Fibroblast of lung (primary cell): ENCODE measurements at regions not wholly inside any gene's neighbourhood (a gene's known extent, or its start where the extent isn't known, plus 50 kb on each side); places are given as distances from the start of the nearest gene placed in this dataset.

Source experiments
- DNase-seq, 2 donors: peaks; one replicate each; pipeline versions ENCODE4 v3.0.0 to v3.0.0-alpha.2; 2010; ENCODE audit warnings: low read depth in 2 of 2
- H2AFZ ChIP-seq: 2 replicates; pipeline ENCODE4 v1.5.1; 2012; ENCODE audit warnings: low read length, control low read depth, inconsistent platforms
- H3K27ac ChIP-seq: 2 replicates; pipeline ENCODE4 v1.5.1; 2011; ENCODE audit warnings: low read length, control low read depth; ENCODE audit not compliant: insufficient read depth
- H3K27me3 ChIP-seq: 2 replicates; pipeline ENCODE4 v1.5.1; 2011; ENCODE audit warnings: mild to moderate bottlenecking, low read length; ENCODE audit not compliant: control insufficient read depth, insufficient read depth
- H3K36me3 ChIP-seq: 2 replicates; pipeline ENCODE4 v1.5.1; 2011; ENCODE audit warnings: low read length; ENCODE audit not compliant: control insufficient read depth, insufficient read depth
- H3K4me1 ChIP-seq: 2 replicates; pipeline ENCODE4 v1.5.1; 2011; ENCODE audit warnings: low read length; ENCODE audit not compliant: control insufficient read depth, insufficient read depth; ENCODE audit errors: extremely low read depth
- H3K4me2 ChIP-seq: 2 replicates; pipeline ENCODE4 v1.5.1; 2011; ENCODE audit warnings: low read length, control low read depth; ENCODE audit not compliant: insufficient read depth; ENCODE audit errors: extremely low read depth
- H3K4me3 ChIP-seq, 4 experiments: fragments of 200-600 bp in 1 of 4; sonication (generic) in 1 of 4; replicated peaks in 1 of 4; 2 replicates each; pipeline ENCODE4 v1.5.1; 2011 to 2016; ENCODE audit warnings: low read length in 4 of 4, low read depth in 3 of 4, mild to moderate bottlenecking in 3 of 4, control low read depth in 2 of 4, inconsistent platforms in 1 of 4, mixed read lengths in 1 of 4; ENCODE audit not compliant: insufficient read depth in 1 of 4; ENCODE audit errors: control extremely low read depth in 1 of 4
- H3K79me2 ChIP-seq: 2 replicates; pipeline ENCODE4 v1.5.1; 2012; ENCODE audit warnings: mild to moderate bottlenecking, low read length, inconsistent platforms; ENCODE audit not compliant: control insufficient read depth, insufficient read depth
- H3K9ac ChIP-seq: 2 replicates; pipeline ENCODE4 v1.5.1; 2011; ENCODE audit warnings: mild to moderate bottlenecking, low read length, control low read depth; ENCODE audit not compliant: insufficient read depth
- H3K9me3 ChIP-seq: 2 replicates; pipeline ENCODE4 v1.5.1; 2012; ENCODE audit warnings: low read depth, low read length; ENCODE audit not compliant: control insufficient read depth, insufficient read depth
- H4K20me1 ChIP-seq: 2 replicates; pipeline ENCODE4 v1.5.1; 2011; ENCODE audit warnings: low read length; ENCODE audit not compliant: control insufficient read depth, insufficient read depth; ENCODE audit errors: extremely low read depth
- EZH2 ChIP-seq: IDR thresholded peaks from 2 replicates; pipeline ENCODE4 v1.5.1; 2012; ENCODE audit warnings: low read length, control low read depth, mild to moderate bottlenecking; ENCODE audit errors: missing control alignments
- TF ChIP-seq, protein P1 (sequence below), 2 donors: IDR thresholded peaks in 1 of 2; conservative IDR thresholded peaks in 1 of 2; 1 replicate in 1 of 2; 2 replicates in 1 of 2; pipeline ENCODE4 v1.5.1; 2011 to 2012; ENCODE audit warnings: low read length in 2 of 2, control low read depth in 1 of 2, inconsistent platforms in 1 of 2, low read depth in 1 of 2, mild to moderate bottlenecking in 1 of 2

DNA sequence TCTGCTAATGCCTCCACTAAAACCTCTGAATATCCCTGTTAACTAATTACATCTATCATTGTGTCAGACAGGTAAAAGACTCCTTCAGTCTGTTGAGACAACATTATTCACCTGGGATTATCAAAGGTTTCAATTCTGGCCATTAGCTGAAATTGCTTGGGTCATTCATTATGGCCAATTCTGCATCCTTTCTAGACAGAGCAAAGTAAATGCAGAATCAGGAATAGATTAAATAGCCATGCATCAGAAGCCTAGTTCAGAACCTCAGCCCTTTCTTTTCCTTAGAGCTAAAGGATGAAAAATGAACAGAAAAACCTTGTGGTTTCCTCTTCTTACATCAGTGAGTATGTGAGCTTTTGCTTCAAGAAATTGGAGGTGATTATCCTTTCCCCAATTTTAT lies 665.4 kb upstream of the CAMK1G start:
- no peaks in the 10 kb centered on the region for H3K36me3 ChIP-seq
- no peak for DNase-seq
- TF ChIP-seq, protein P1, sequence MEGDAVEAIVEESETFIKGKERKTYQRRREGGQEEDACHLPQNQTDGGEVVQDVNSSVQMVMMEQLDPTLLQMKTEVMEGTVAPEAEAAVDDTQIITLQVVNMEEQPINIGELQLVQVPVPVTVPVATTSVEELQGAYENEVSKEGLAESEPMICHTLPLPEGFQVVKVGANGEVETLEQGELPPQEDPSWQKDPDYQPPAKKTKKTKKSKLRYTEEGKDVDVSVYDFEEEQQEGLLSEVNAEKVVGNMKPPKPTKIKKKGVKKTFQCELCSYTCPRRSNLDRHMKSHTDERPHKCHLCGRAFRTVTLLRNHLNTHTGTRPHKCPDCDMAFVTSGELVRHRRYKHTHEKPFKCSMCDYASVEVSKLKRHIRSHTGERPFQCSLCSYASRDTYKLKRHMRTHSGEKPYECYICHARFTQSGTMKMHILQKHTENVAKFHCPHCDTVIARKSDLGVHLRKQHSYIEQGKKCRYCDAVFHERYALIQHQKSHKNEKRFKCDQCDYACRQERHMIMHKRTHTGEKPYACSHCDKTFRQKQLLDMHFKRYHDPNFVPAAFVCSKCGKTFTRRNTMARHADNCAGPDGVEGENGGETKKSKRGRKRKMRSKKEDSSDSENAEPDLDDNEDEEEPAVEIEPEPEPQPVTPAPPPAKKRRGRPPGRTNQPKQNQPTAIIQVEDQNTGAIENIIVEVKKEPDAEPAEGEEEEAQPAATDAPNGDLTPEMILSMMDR (conservative IDR thresholded peaks at IDR 0.05 in 1 of 2, IDR thresholded peaks at IDR 0.05 in 1 of 2; ENCODE audit: low read depth in 1 of 2, low read length in 2 of 2): no peak
- no peak for TF ChIP-seq EZH2

DNA sequence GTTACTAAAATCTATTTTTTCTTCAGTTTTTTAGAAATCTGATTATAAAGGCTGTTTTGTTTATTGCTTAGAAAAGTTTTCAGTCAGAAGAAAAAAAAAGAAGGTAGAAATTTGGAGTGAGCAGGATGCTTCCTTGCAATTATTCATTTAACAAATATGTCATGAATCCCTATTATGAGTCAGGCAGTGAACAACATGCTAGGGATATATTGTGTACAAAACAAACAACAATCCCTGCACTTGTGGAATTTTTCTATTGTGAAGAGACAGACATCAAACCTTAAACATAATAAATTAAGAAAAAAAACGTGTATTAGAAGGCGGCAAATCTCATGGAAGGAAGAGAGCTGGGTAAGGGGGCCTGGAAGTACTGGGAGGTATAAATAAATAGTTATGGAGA lies 664.1 kb upstream of the CAMK1G start:
- DNase-seq: peak in 1 of 2 donors; percentile 32
- no peak overlapping the region for H3K9ac ChIP-seq
- H3K4me2 ChIP-seq: no peak overlapping the region
- TF ChIP-seq EZH2: no peak
- TF ChIP-seq, protein P1 (conservative IDR thresholded peaks at IDR 0.05 in 1 of 2, IDR thresholded peaks at IDR 0.05 in 1 of 2; ENCODE audit: low read depth in 1 of 2, low read length in 2 of 2): no peak
- H3K79me2 ChIP-seq: no peaks in the 10 kb centered on the region
- no peaks in the 10 kb centered on the region for H3K36me3 ChIP-seq
- no peak overlapping the region for H3K4me3 ChIP-seq
- H4K20me1 ChIP-seq: no peaks in the 10 kb centered on the region
- no peaks in the 10 kb centered on the region for H3K27me3 ChIP-seq
- no peaks in the 10 kb centered on the region for H3K9me3 ChIP-seq
- H2AFZ ChIP-seq: no peak overlapping the region
- H3K4me1 ChIP-seq: no peaks in the 10 kb centered on the region
- no peak overlapping the region for H3K27ac ChIP-seq

More for the DNA sequence above, 665.4 kb upstream of the CAMK1G start:
- Histone ChIP-seq H3K79me2 (no peaks in the 10 kb centered on the region), H2AFZ (no peak overlapping the region), H3K27me3 (no peaks in the 10 kb centered on the region), H3K4me2 (no peak overlapping the region), H3K9ac (no peak overlapping the region), H4K20me1 (no peaks in the 10 kb centered on the region), H3K27ac (no peak overlapping the region), H3K4me3 (no peak overlapping the region), H3K9me3 (no peaks in the 10 kb centered on the region), H3K4me1 (no peaks in the 10 kb centered on the region)

DNA sequence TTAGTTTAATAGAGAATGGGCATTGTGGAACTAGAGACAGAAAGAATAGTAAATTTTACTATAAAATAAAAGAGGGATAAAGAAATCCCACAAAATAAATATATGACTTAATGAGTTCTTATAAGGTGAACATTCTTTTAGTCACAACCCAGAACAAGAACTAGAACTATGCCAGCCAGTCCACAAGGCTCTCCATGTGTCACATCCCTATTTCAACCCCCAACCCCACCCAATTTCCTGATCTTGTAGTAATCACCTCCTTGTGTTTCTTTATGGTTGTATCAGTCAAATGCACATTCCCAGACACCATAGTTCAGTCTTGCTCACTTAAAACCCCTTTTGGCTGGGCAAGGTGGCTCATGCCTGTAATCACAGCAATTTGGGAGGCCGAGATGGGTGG lies 662.3 kb upstream of the CAMK1G start:
- Histone ChIP-seq H3K79me2 (no peaks in the 10 kb centered on the region), H2AFZ (no peak overlapping the region), H4K20me1 (no peaks in the 10 kb centered on the region), H3K4me1 (no peaks in the 10 kb centered on the region), H3K9ac (no peak overlapping the region), H3K27ac (no peak overlapping the region), H3K36me3 (no peaks in the 10 kb centered on the region), H3K4me3 (no peak overlapping the region), H3K27me3 (no peaks in the 10 kb centered on the region), H3K4me2 (no peak overlapping the region), H3K9me3 (no peaks in the 10 kb centered on the region)
- no peak for DNase-seq
- no peak for TF ChIP-seq EZH2
- TF ChIP-seq, protein P1 (conservative IDR thresholded peaks at IDR 0.05 in 1 of 2, IDR thresholded peaks at IDR 0.05 in 1 of 2; ENCODE audit: low read depth in 1 of 2, low read length in 2 of 2): no peak
